Choroid plexus epithelial cell (primary cell): ENCODE measurements at regions not wholly inside any gene's neighbourhood (a gene's known extent, or its start where the extent isn't known, plus 50 kb on each side); places are given as distances from the start of the nearest gene placed in this dataset.

Experiments used
- DNase-seq: peaks from one replicate; pipeline ENCODE4 v3.0.0-alpha.2; 2010; ENCODE audit warnings: low read depth
- H3K4me3 ChIP-seq: 2 replicates; pipeline ENCODE4 v1.5.1; 2011; ENCODE audit warnings: low read depth, mild to moderate bottlenecking, control low read depth, low read length, moderate library complexity
- CTCF ChIP-seq: conservative IDR thresholded peaks from 2 replicates; pipeline ENCODE4 v1.5.1; 2011; ENCODE audit warnings: low read depth, mild to moderate bottlenecking, control low read depth, inconsistent platforms, low read length, moderate library complexity

- no peak for DNase-seq
- no peak for TF ChIP-seq CTCF
- no peak overlapping the region for H3K4me3 ChIP-seq
Observed at GRCh38 chr13:47110833-47111240, 214.0 kb upstream of the HTR2A start.

GRCh38 chr13:47110141-47110540 is 213.3 kb upstream of the HTR2A start:
- no peak for DNase-seq
- H3K4me3 ChIP-seq, result no peak overlapping the region
- no peak for TF ChIP-seq CTCF

GRCh38 chr13:47109028-47109427 is 212.2 kb upstream of the HTR2A start:
- no peak overlapping the region for H3K4me3 ChIP-seq
- TF ChIP-seq CTCF, result no peak
- DNase-seq, result no peak

- no peak overlapping the region for H3K4me3 ChIP-seq
- no peak for DNase-seq
- TF ChIP-seq CTCF, result no peak
Observed at GRCh38 chr13:47100214-47100853, 203.5 kb upstream of the HTR2A start.

GRCh38 chr13:47094734-47095434 is 198.0 kb upstream of the HTR2A start:
- TF ChIP-seq CTCF, result no peak
- no peak for DNase-seq
- no peak overlapping the region for H3K4me3 ChIP-seq

GRCh38 chr13:47092202-47092601 is 195.3 kb upstream of the HTR2A start:
- DNase-seq, result no peak
- H3K4me3 ChIP-seq, result no peak overlapping the region
- no peak for TF ChIP-seq CTCF

- TF ChIP-seq CTCF, result no peak
- no peak overlapping the region for H3K4me3 ChIP-seq
- peak; percentile 72 for DNase-seq
Observed at GRCh38 chr13:47087841-47088240, 191.0 kb upstream of the HTR2A start.
